ENCODE measurements at regions not wholly inside any gene's neighbourhood (a gene's known extent, or its start where the extent isn't known, plus 50 kb on each side); places are given as distances from the start of the nearest gene placed in this dataset.

- in situ Hi-C loops (cut with HindIII; ENCODE audit: low pct_unique_long_range_greater_than_20kb, low sequenced_read_pairs), result no loop called here
- POLR2A ChIA-PET, result no interaction called here
- Histone ChIP-seq H3K27ac (ENCODE audit: low read length) (no peak overlapping the region), H3K27me3 (ENCODE audit: control insufficient read depth, insufficient read depth, low read length) (0 out of 2 replicates have a peak, but pooled peaks cover 3% of the 10 kb centered on the region), H3K4me1 (ENCODE audit: control insufficient read depth, insufficient read depth, low read length) (no peaks in the 10 kb centered on the region), H3K36me3 (ENCODE audit: control insufficient read depth, insufficient read depth, low read length) (no peaks in the 10 kb centered on the region), H3K4me3 (ENCODE audit: low read depth in 2 of 2, low read length in 2 of 2) (no peak overlapping the region), H3K9me3 (ENCODE audit: control insufficient read depth, insufficient read depth, low read depth, low read length) (no peaks in the 10 kb centered on the region; the same call in 1 of the 2 replicates)
- ATAC-seq (no peak), DNase-seq (ENCODE audit: low read depth, low spot score) (no peak)
- no TSS peak for BruUV-seq (replicated peaks)
- TF ChIP-seq REST (IDR thresholded peaks at IDR 0.05; ENCODE audit: insufficient read depth in 1 of 2, low read depth in 2 of 2, low read length in 1 of 2) (no peak), TCF7L2 (IDR thresholded peaks at IDR 0.05; ENCODE audit: low read depth, low read length) (no peak), POLR2AphosphoS5 (IDR thresholded peaks at IDR 0.05; ENCODE audit: low read depth, low read length) (no peak), SIN3A (IDR thresholded peaks at IDR 0.05; ENCODE audit: borderline replicate concordance, insufficient read depth, low read depth, low read length) (no peak), CTCF (IDR thresholded peaks at IDR 0.05) (no peak)
- CTCF ChIA-PET, result no interaction called here
- intact Hi-C loops (cut with micrococcal nuclease; ENCODE audit: unreplicated experiment), result no loop called here
These were observed 380.7 kb downstream of the ZNF536 start for GRCh38 chr19:30752876-30753275.

- no peak for TF ChIP-seq POLR2AphosphoS5 (IDR thresholded peaks at IDR 0.05; ENCODE audit: low read depth, low read length)
- intact Hi-C loops (cut with micrococcal nuclease; ENCODE audit: unreplicated experiment), result no loop called here
- H3K27me3 ChIP-seq (ENCODE audit: control insufficient read depth, insufficient read depth, low read length), result 0 out of 2 replicates have a peak, but pooled peaks cover 3% of the 10 kb centered on the region
- H3K36me3 ChIP-seq (ENCODE audit: control insufficient read depth, insufficient read depth, low read length), result no peaks in the 10 kb centered on the region
- no peak for DNase-seq (ENCODE audit: low read depth, low spot score)
- CTCF ChIA-PET, result no interaction called here
- H3K27ac ChIP-seq (ENCODE audit: low read length), result no peak overlapping the region
- POLR2A ChIA-PET, result no interaction called here
- H3K4me1 ChIP-seq (ENCODE audit: control insufficient read depth, insufficient read depth, low read length), result no peaks in the 10 kb centered on the region
- H3K9me3 ChIP-seq (ENCODE audit: control insufficient read depth, insufficient read depth, low read depth, low read length), result no peaks in the 10 kb centered on the region; the same call in 1 of the 2 replicates
- no peak overlapping the region for H3K4me3 ChIP-seq (ENCODE audit: low read depth in 2 of 2, low read length in 2 of 2)
- in situ Hi-C loops (cut with HindIII; ENCODE audit: low pct_unique_long_range_greater_than_20kb, low sequenced_read_pairs), result no loop called here
- no TSS peak for BruUV-seq (replicated peaks)
- ATAC-seq, result no peak
These were observed 380.0 kb downstream of the ZNF536 start for GRCh38 chr19:30752201-30752600.

- CTCF ChIA-PET, result no interaction called here
- intact Hi-C loops (cut with micrococcal nuclease; ENCODE audit: unreplicated experiment), result no loop called here
- BruUV-seq (replicated peaks), result no TSS peak
- Histone ChIP-seq H3K27me3 (ENCODE audit: control insufficient read depth, insufficient read depth, low read length) (peaks cover 18% of the 10 kb centered on the region), H3K27ac (ENCODE audit: low read length) (no peak overlapping the region), H3K9me3 (ENCODE audit: control insufficient read depth, insufficient read depth, low read depth, low read length) (no peaks in the 10 kb centered on the region; the same call in 1 of the 2 replicates), H3K36me3 (ENCODE audit: control insufficient read depth, insufficient read depth, low read length) (no peaks in the 10 kb centered on the region), H3K4me3 (ENCODE audit: low read depth in 2 of 2, low read length in 2 of 2) (no peak overlapping the region), H3K4me1 (ENCODE audit: control insufficient read depth, insufficient read depth, low read length) (no peaks in the 10 kb centered on the region)
- DNase-seq (ENCODE audit: low read depth, low spot score), result no peak
- no peak for ATAC-seq
- no peak for TF ChIP-seq POLR2AphosphoS5 (IDR thresholded peaks at IDR 0.05; ENCODE audit: low read depth, low read length)
- TF ChIP-seq CTCF (IDR thresholded peaks at IDR 0.05), result no peak
- no peak for TF ChIP-seq REST (IDR thresholded peaks at IDR 0.05; ENCODE audit: insufficient read depth in 1 of 2, low read depth in 2 of 2, low read length in 1 of 2)
- TF ChIP-seq TCF7L2 (IDR thresholded peaks at IDR 0.05; ENCODE audit: low read depth, low read length), result no peak
- no peak for TF ChIP-seq SIN3A (IDR thresholded peaks at IDR 0.05; ENCODE audit: borderline replicate concordance, insufficient read depth, low read depth, low read length)
- POLR2A ChIA-PET, result no interaction called here
- in situ Hi-C loops (cut with HindIII; ENCODE audit: low pct_unique_long_range_greater_than_20kb, low sequenced_read_pairs), result no loop called here
These were observed 373.3 kb downstream of the ZNF536 start for GRCh38 chr19:30745476-30745985.

Measured in Panc1 (cell line).